Neural cell (in vitro differentiated cells): ENCODE measurements at regions not wholly inside any gene's neighbourhood (a gene's known extent, or its start where the extent isn't known, plus 50 kb on each side); places are given as distances from the start of the nearest gene placed in this dataset.

Experiments used
- H2AFZ ChIP-seq: fragments of 200-600, 300-800 bp; sonication (generic), shearing (Covaris generic); 2 replicates; pipeline ENCODE4 v1.6.0; 2014; ENCODE audit warnings: low read depth, mild to moderate bottlenecking, antibody characterized with exemption, low read length, moderate library complexity
- H3F3A ChIP-seq: fragments of 200-600 bp; shearing (Covaris generic); 2 replicates; pipeline ENCODE4 v1.6.1; 2016; ENCODE audit warnings: mild to moderate bottlenecking, moderate library complexity, mixed read lengths, antibody characterized with exemption, low read length; ENCODE audit not compliant: insufficient read depth, poor library complexity, severe bottlenecking
- H3K27ac ChIP-seq: fragments of 200-600, 300-800 bp; sonication (generic), shearing (Covaris generic); 2 replicates; pipeline ENCODE4 v1.5.1; 2014; ENCODE audit warnings: mild to moderate bottlenecking, low read length, moderate library complexity
- H3K27me3 ChIP-seq: fragments of 300-800, 200-600 bp; sonication (generic), shearing (Covaris generic); 2 replicates; pipeline ENCODE4 v1.6.0; 2014; ENCODE audit warnings: mild to moderate bottlenecking, low read depth, low read length, moderate library complexity; ENCODE audit not compliant: insufficient read depth
- H3K36me3 ChIP-seq: fragments of 300-800, 200-600 bp; sonication (generic), shearing (Covaris generic); 2 replicates; pipeline ENCODE4 v1.5.1; 2014; ENCODE audit warnings: mild to moderate bottlenecking, antibody characterized with exemption, low read length, moderate library complexity; ENCODE audit not compliant: insufficient read depth
- H3K4me2 ChIP-seq: fragments of 300-800, 200-600 bp; sonication (generic), shearing (Covaris generic); 2 replicates; pipeline ENCODE4 v1.6.0; 2014; ENCODE audit warnings: mild to moderate bottlenecking, low read length
- H3K4me3 ChIP-seq: fragments of 300-800, 200-600 bp; sonication (generic), shearing (Covaris generic); 2 replicates; pipeline ENCODE4 v1.5.1; 2014; ENCODE audit warnings: mild to moderate bottlenecking, low read length, moderate library complexity
- H3K79me2 ChIP-seq: fragments of 200-600 bp; shearing (Covaris generic); replicated peaks from 2 replicates; pipeline ENCODE4 v1.6.0; 2014; ENCODE audit warnings: mild to moderate bottlenecking, low read length, moderate library complexity; ENCODE audit not compliant: insufficient read depth
- H3K9ac ChIP-seq: fragments of 300-800, 200-600 bp; sonication (generic), shearing (Covaris generic); 2 replicates; pipeline ENCODE4 v1.6.1; 2016; ENCODE audit warnings: mild to moderate bottlenecking, low read length, mixed read lengths
- H3K9me2 ChIP-seq: fragments of 200-600 bp; shearing (Covaris generic); 2 replicates; pipeline ENCODE4 v1.6.1; 2016; ENCODE audit warnings: mild to moderate bottlenecking, low read length, mixed read lengths; ENCODE audit not compliant: insufficient read depth
- H3K9me3 ChIP-seq: fragments of 200-600, 300-800 bp; sonication (generic), shearing (Covaris generic); 2 replicates; pipeline ENCODE4 v1.6.1; 2016; ENCODE audit warnings: mild to moderate bottlenecking, mixed run types, low read length, moderate library complexity, mixed read lengths
- H4K20me1 ChIP-seq: fragments of 200-600 bp; shearing (Covaris generic); 2 replicates; pipeline ENCODE4 v1.6.1; 2016; ENCODE audit warnings: mild to moderate bottlenecking, mixed run types; ENCODE audit not compliant: insufficient read depth
- EP300 ChIP-seq: fragments of 450-650 bp; conservative IDR thresholded peaks from 2 replicates; pipeline ENCODE4 v1.6.1; 2014; ENCODE audit warnings: antibody characterized with exemption, mild to moderate bottlenecking, moderate library complexity; ENCODE audit not compliant: poor library complexity, severe bottlenecking
- EZH2 ChIP-seq: fragments of 200-600, 300-800 bp; shearing (Covaris generic), sonication (generic); IDR thresholded peaks from 2 replicates; pipeline ENCODE4 v1.6.1; 2014; ENCODE audit warnings: antibody characterized with exemption, low read length, borderline replicate concordance, mild to moderate bottlenecking; ENCODE audit not compliant: insufficient read depth, poor library complexity, severe bottlenecking
- MXI1 ChIP-seq: fragments of 450-650 bp; conservative IDR thresholded peaks from 2 replicates; pipeline ENCODE4 v1.6.1; 2014; ENCODE audit warnings: antibody characterized with exemption, mild to moderate bottlenecking; ENCODE audit not compliant: poor library complexity, severe bottlenecking
- POLR2AphosphoS5 ChIP-seq: IDR thresholded peaks from 2 replicates; pipeline ENCODE4 v1.6.1; 2012
- RAD21 ChIP-seq: fragments of 450-650 bp; conservative IDR thresholded peaks from 2 replicates; pipeline ENCODE4 v1.6.1; 2014; ENCODE audit warnings: antibody characterized with exemption, mild to moderate bottlenecking, moderate library complexity
- SMC3 ChIP-seq: fragments of 450-650 bp; conservative IDR thresholded peaks from 2 replicates; pipeline ENCODE4 v1.6.1; 2014; ENCODE audit warnings: antibody characterized with exemption, mild to moderate bottlenecking, moderate library complexity; ENCODE audit not compliant: poor library complexity
- TAF1 ChIP-seq: IDR thresholded peaks from 2 replicates; pipeline ENCODE4 v1.6.1; 2012; ENCODE audit warnings: low read depth
- TF ChIP-seq, protein P1 (sequence below): IDR thresholded peaks from 2 replicates; pipeline ENCODE4 v1.6.1; 2012; ENCODE audit warnings: borderline replicate concordance
- TF ChIP-seq, protein P2 (sequence below): fragments of 450-650 bp; IDR thresholded peaks from 2 replicates; pipeline ENCODE4 v1.5.1; 2014; ENCODE audit warnings: antibody characterized with exemption, mild to moderate bottlenecking, moderate library complexity; ENCODE audit not compliant: poor library complexity, severe bottlenecking

DNA sequence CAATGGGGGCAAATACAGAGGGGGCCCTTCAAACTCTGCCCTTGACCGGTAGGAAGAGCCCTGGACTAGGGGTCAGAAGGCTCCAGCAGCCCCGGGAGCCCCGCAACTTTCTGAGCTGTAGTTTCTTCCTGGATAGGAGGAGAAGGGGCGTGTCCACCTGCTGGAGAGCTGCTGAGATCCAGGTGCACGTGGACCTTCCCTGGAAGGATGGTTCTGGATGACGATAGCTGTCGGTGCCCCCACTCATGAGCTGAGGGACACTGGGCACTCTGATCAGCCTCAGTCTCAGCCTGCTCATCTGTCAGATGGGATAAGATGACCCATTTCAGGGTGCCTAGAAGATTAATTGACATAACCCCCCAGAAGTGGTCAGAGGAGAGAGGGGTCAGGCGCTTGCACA, 125.2 kb upstream of the HDAC4 start:
- H3K9me3 ChIP-seq, result no peaks in the 10 kb centered on the region
- H3F3A ChIP-seq, result no peaks in the 10 kb centered on the region
- H3K79me2 ChIP-seq, result no peaks in the 10 kb centered on the region
- H3K9me2 ChIP-seq, result no peaks in the 10 kb centered on the region
- H3K27ac ChIP-seq, result no peak overlapping the region
- TF ChIP-seq, protein P1, sequence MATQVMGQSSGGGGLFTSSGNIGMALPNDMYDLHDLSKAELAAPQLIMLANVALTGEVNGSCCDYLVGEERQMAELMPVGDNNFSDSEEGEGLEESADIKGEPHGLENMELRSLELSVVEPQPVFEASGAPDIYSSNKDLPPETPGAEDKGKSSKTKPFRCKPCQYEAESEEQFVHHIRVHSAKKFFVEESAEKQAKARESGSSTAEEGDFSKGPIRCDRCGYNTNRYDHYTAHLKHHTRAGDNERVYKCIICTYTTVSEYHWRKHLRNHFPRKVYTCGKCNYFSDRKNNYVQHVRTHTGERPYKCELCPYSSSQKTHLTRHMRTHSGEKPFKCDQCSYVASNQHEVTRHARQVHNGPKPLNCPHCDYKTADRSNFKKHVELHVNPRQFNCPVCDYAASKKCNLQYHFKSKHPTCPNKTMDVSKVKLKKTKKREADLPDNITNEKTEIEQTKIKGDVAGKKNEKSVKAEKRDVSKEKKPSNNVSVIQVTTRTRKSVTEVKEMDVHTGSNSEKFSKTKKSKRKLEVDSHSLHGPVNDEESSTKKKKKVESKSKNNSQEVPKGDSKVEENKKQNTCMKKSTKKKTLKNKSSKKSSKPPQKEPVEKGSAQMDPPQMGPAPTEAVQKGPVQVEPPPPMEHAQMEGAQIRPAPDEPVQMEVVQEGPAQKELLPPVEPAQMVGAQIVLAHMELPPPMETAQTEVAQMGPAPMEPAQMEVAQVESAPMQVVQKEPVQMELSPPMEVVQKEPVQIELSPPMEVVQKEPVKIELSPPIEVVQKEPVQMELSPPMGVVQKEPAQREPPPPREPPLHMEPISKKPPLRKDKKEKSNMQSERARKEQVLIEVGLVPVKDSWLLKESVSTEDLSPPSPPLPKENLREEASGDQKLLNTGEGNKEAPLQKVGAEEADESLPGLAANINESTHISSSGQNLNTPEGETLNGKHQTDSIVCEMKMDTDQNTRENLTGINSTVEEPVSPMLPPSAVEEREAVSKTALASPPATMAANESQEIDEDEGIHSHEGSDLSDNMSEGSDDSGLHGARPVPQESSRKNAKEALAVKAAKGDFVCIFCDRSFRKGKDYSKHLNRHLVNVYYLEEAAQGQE, result no peak
- TF ChIP-seq POLR2AphosphoS5, result no peak
- TF ChIP-seq MXI1, result no peak
- no peak for TF ChIP-seq SMC3
- TF ChIP-seq EZH2, result no peak
- TF ChIP-seq TAF1, result no peak
- TF ChIP-seq EP300, result no peak
- TF ChIP-seq RAD21, result no peak
- TF ChIP-seq, protein P2, sequence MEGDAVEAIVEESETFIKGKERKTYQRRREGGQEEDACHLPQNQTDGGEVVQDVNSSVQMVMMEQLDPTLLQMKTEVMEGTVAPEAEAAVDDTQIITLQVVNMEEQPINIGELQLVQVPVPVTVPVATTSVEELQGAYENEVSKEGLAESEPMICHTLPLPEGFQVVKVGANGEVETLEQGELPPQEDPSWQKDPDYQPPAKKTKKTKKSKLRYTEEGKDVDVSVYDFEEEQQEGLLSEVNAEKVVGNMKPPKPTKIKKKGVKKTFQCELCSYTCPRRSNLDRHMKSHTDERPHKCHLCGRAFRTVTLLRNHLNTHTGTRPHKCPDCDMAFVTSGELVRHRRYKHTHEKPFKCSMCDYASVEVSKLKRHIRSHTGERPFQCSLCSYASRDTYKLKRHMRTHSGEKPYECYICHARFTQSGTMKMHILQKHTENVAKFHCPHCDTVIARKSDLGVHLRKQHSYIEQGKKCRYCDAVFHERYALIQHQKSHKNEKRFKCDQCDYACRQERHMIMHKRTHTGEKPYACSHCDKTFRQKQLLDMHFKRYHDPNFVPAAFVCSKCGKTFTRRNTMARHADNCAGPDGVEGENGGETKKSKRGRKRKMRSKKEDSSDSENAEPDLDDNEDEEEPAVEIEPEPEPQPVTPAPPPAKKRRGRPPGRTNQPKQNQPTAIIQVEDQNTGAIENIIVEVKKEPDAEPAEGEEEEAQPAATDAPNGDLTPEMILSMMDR, result no peak
- H3K27me3 ChIP-seq, result no peaks in the 10 kb centered on the region
- H4K20me1 ChIP-seq, result no peaks in the 10 kb centered on the region
- no peak overlapping the region for H3K4me3 ChIP-seq
- H2AFZ ChIP-seq, result no peak overlapping the region
- H3K36me3 ChIP-seq, result no peaks in the 10 kb centered on the region
- H3K4me2 ChIP-seq, result no peak overlapping the region
- no peak overlapping the region for H3K9ac ChIP-seq

DNA sequence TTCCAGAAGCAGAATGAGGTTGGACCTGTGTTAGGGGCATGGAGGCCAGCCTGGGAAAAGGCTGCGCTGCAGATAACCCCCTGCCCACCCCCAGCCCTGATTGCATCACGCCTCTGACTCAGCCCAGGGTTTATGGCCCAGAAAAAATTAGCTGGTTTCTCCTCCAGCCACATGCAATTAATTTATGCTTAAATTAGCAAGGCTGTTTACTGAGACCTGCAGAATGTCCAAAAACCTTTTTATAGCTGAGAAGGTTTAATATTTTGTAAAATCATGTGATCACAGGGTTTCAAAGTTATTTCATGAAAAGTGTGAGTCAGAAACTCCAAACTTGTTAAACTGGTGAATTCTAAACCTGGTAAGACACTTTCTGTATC, 123.1 kb upstream of the HDAC4 start:
- TF ChIP-seq RAD21 (no peak), TAF1 (no peak), POLR2AphosphoS5 (no peak), EZH2 (no peak), EP300 (no peak), SMC3 (no peak)
- TF ChIP-seq, protein P1, result no peak
- TF ChIP-seq, protein P2, result no peak

More for the DNA sequence above, 123.1 kb upstream of the HDAC4 start:
- no peaks in the 10 kb centered on the region for H3K9me3 ChIP-seq
- no peak overlapping the region for H3K27ac ChIP-seq
- H3K27me3 ChIP-seq, result no peaks in the 10 kb centered on the region
- H2AFZ ChIP-seq, result no peak overlapping the region
- H3K79me2 ChIP-seq, result no peaks in the 10 kb centered on the region
- H3K9ac ChIP-seq, result no peak overlapping the region
- no peak overlapping the region for H3K4me2 ChIP-seq
- H3K36me3 ChIP-seq, result no peaks in the 10 kb centered on the region
- no peaks in the 10 kb centered on the region for H4K20me1 ChIP-seq
- no peaks in the 10 kb centered on the region for H3K9me2 ChIP-seq
- no peak overlapping the region for H3K4me3 ChIP-seq
- no peaks in the 10 kb centered on the region for H3F3A ChIP-seq
